PC-3 (cell line): ENCODE measurements at regions not wholly inside any gene's neighbourhood (a gene's known extent, or its start where the extent isn't known, plus 50 kb on each side); places are given as distances from the start of the nearest gene placed in this dataset.

Source experiments
- EZH2 ChIP-seq: fragments of 300-600 bp; sonication (generic); IDR thresholded peaks from one replicate; pipeline ENCODE4 v1.6.1; 2017; ENCODE audit warnings: antibody characterized with exemption, mild to moderate bottlenecking, low read length; ENCODE audit not compliant: unreplicated experiment
- EZH2phosphoT487 ChIP-seq: fragments of 300-600 bp; sonication (generic); IDR thresholded peaks from 2 replicates; pipeline ENCODE4 v1.6.1; 2018; ENCODE audit warnings: mild to moderate bottlenecking, antibody characterized with exemption, low read length, borderline replicate concordance
- TF ChIP-seq, protein P1 (sequence below): fragments of 300-600 bp; sonication (generic); conservative IDR thresholded peaks from 2 replicates; pipeline ENCODE4 v1.5.1; 2017; ENCODE audit warnings: antibody characterized with exemption, low read depth, mild to moderate bottlenecking, low read length

DNA sequence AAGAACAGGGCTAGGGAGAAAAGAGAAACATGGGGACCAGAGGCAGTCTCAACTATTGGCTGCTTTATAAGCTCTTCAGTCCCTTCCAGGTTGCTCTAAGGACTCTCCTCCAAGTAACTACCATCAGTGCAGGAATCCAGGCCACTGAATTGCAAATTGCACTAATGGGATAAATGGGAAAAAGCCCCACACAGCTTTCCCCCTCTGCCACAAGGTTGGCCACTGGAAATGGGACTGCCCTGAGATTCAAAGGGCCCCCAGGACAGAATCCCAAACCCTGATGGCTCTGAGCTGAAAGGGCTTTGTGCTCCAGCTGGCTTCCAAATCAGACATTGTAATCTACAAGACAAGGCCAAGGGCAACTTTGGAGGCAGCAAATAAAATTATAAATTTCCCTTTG lies 633.2 kb downstream of the ACTR3B start:
- TF ChIP-seq, protein P1, sequence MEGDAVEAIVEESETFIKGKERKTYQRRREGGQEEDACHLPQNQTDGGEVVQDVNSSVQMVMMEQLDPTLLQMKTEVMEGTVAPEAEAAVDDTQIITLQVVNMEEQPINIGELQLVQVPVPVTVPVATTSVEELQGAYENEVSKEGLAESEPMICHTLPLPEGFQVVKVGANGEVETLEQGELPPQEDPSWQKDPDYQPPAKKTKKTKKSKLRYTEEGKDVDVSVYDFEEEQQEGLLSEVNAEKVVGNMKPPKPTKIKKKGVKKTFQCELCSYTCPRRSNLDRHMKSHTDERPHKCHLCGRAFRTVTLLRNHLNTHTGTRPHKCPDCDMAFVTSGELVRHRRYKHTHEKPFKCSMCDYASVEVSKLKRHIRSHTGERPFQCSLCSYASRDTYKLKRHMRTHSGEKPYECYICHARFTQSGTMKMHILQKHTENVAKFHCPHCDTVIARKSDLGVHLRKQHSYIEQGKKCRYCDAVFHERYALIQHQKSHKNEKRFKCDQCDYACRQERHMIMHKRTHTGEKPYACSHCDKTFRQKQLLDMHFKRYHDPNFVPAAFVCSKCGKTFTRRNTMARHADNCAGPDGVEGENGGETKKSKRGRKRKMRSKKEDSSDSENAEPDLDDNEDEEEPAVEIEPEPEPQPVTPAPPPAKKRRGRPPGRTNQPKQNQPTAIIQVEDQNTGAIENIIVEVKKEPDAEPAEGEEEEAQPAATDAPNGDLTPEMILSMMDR: no peak
- TF ChIP-seq EZH2phosphoT487 (no peak), EZH2 (no peak)
